ENCODE measurements at regions not wholly inside any gene's neighbourhood (a gene's known extent, or its start where the extent isn't known, plus 50 kb on each side); places are given as distances from the start of the nearest gene placed in this dataset.
"Not testable (repeated sequence)": the region's sequence is repeated elsewhere in the genome, so short reads cannot be mapped to it uniquely, and the experiment has no call there.

DNA sequence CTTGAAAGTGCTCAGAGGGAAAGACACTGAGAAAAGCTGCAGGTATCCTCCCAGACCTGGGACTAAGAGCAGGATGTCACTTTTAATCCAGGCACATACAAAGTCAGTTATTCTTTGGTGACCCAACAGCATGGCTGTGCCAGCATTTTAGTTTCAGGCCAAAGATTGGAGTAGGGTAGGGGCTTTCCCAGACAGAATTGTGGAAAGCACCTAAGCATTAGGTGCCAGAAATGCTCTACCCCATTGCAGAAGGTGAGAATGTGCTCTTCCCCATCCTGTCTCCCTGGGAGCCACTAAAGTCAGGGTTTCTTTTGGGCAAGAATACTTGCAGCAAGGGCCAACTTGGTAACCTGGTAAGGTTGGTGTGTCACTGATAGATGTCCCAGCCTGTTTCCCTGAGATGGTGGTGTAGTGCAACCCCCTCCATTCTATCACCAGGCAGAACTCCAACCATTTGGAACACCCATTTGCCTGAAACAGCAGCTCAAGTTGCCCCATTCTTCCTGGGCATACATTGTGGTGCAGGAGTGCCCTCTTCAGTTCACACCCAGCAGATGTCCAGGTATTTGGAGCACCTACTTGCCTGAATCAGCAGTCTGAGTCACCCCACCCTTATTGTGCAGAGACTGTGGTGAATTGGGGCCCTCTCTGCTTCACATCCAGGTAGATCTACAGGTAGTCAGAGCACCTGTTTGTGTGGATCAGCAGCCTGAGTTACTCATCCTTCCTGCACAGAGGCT is 183.5 kb downstream of the ZC4H2 start:
- Mint-ChIP-seq H3K9me3 (peaks cover 16% of the 10 kb centered on the region), H3K27me3 (ENCODE audit: low read depth) (no peaks in the 10 kb centered on the region), H3K4me1 (no peaks in the 10 kb centered on the region), H3K4me3 (no peak overlapping the region), H3K27ac (ENCODE audit: unreplicated experiment) (no peak overlapping the region), H3K36me3 (ENCODE audit: low read depth) (no peaks in the 10 kb centered on the region)
- no peak for DNase-seq (ENCODE audit: low read depth, low spot score)
- TF ChIP-seq, protein P1, sequence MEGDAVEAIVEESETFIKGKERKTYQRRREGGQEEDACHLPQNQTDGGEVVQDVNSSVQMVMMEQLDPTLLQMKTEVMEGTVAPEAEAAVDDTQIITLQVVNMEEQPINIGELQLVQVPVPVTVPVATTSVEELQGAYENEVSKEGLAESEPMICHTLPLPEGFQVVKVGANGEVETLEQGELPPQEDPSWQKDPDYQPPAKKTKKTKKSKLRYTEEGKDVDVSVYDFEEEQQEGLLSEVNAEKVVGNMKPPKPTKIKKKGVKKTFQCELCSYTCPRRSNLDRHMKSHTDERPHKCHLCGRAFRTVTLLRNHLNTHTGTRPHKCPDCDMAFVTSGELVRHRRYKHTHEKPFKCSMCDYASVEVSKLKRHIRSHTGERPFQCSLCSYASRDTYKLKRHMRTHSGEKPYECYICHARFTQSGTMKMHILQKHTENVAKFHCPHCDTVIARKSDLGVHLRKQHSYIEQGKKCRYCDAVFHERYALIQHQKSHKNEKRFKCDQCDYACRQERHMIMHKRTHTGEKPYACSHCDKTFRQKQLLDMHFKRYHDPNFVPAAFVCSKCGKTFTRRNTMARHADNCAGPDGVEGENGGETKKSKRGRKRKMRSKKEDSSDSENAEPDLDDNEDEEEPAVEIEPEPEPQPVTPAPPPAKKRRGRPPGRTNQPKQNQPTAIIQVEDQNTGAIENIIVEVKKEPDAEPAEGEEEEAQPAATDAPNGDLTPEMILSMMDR (conservative IDR thresholded peaks at IDR 0.05) = no peak

DNA sequence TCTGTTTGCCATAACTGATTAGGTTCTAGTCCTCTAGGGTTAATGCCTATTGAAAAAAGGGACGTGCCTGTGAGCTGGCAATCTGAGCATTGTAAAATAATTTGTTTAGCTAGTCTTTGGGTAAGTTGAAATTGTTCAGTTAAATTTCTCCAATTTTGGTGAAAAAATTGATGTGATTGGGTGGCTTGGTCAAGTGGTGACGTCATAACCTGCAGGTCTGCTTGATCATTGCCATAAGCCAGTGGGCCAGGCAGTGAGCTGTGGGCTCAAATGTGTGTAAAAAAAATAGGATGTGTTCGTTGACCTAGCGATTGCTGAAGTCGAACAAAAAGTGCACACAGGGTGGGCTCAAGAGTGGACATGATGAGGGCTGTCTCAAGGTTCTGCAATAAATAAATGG is 193.3 kb downstream of the ZC4H2 start:
- Mint-ChIP-seq H3K27ac (ENCODE audit: unreplicated experiment) (no peak overlapping the region), H3K4me1 (no peaks in the 10 kb centered on the region), H3K9me3 (peaks cover 6% of the 10 kb centered on the region), H3K4me3 (no peak overlapping the region), H3K36me3 (ENCODE audit: low read depth) (no peaks in the 10 kb centered on the region), H3K27me3 (ENCODE audit: low read depth) (no peaks in the 10 kb centered on the region)
- DNase-seq (ENCODE audit: low read depth, low spot score) = no peak
- TF ChIP-seq, protein P1 (conservative IDR thresholded peaks at IDR 0.05) = no peak

- no peaks in the 10 kb centered on the region for H3K4me1 Mint-ChIP-seq
- TF ChIP-seq, protein P1 (conservative IDR thresholded peaks at IDR 0.05) = no peak
- DNase-seq (ENCODE audit: low read depth, low spot score) = no peak
- no peaks in the 10 kb centered on the region for H3K27me3 Mint-ChIP-seq (ENCODE audit: low read depth)
- H3K36me3 Mint-ChIP-seq (ENCODE audit: low read depth) = peaks cover 4% of the 10 kb centered on the region
- H3K27ac Mint-ChIP-seq (ENCODE audit: unreplicated experiment) = no peak overlapping the region
- no peak overlapping the region for H3K4me3 Mint-ChIP-seq
- peaks cover 11% of the 10 kb centered on the region for H3K9me3 Mint-ChIP-seq
Measured at GRCh38 chrX:64758047-64758446, 218.2 kb downstream of the ZC4H2 start.

GRCh38 chrX:64739792-64740378 is 236.4 kb downstream of the ZC4H2 start:
- no peak overlapping the region for H3K27ac Mint-ChIP-seq (ENCODE audit: unreplicated experiment)
- no peaks in the 10 kb centered on the region for H3K27me3 Mint-ChIP-seq (ENCODE audit: low read depth)
- H3K4me1 Mint-ChIP-seq = no peaks in the 10 kb centered on the region
- H3K36me3 Mint-ChIP-seq (ENCODE audit: low read depth) = no peaks in the 10 kb centered on the region
- DNase-seq (ENCODE audit: low read depth, low spot score) = no peak
- no peak overlapping the region for H3K4me3 Mint-ChIP-seq
- TF ChIP-seq, protein P1 (conservative IDR thresholded peaks at IDR 0.05) = no peak
- H3K9me3 Mint-ChIP-seq = peaks cover 14% of the 10 kb centered on the region

- Mint-ChIP-seq H3K36me3 (ENCODE audit: low read depth) (peaks cover under 1% of the 10 kb centered on the region), H3K4me3 (no peak overlapping the region), H3K4me1 (no peaks in the 10 kb centered on the region), H3K27ac (ENCODE audit: unreplicated experiment) (no peak overlapping the region), H3K9me3 (peaks cover 23% of the 10 kb centered on the region), H3K27me3 (ENCODE audit: low read depth) (no peaks in the 10 kb centered on the region)
- TF ChIP-seq, protein P1 (conservative IDR thresholded peaks at IDR 0.05) = no peak
- no peak for DNase-seq (ENCODE audit: low read depth, low spot score)
Measured at GRCh38 chrX:64698317-64698716, 277.9 kb downstream of the ZC4H2 start.

DNA sequence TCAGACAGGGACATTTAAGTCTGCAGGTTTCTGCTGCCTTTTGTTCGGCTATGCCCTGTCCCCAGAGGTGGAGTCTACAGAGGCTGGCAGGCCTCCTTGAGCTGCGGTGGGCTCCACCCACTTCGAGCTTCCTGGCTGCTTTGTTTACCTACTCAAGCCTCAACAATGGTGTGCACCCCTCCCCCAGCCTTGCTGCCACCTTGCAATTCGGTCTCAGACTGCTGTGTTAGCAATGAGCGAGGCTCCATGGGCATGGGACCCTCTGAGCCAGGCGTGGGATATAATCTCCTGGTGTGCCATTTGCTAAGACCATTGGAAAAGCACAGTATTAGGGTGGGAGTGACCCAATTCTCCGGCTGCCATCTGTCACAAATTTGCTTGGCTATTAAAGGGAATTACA is 280.9 kb downstream of the ZC4H2 start:
- H3K36me3 Mint-ChIP-seq (ENCODE audit: low read depth); H3K4me1 Mint-ChIP-seq; H3K27ac Mint-ChIP-seq (ENCODE audit: unreplicated experiment); H3K27me3 Mint-ChIP-seq (ENCODE audit: low read depth); DNase-seq (ENCODE audit: low read depth, low spot score); H3K4me3 Mint-ChIP-seq: not testable (repeated sequence)
- peaks cover 14% of the 10 kb centered on the region for H3K9me3 Mint-ChIP-seq
